ENCODE measurements at regions not wholly inside any gene's neighbourhood (a gene's known extent, or its start where the extent isn't known, plus 50 kb on each side); places are given as distances from the start of the nearest gene placed in this dataset.

DNA sequence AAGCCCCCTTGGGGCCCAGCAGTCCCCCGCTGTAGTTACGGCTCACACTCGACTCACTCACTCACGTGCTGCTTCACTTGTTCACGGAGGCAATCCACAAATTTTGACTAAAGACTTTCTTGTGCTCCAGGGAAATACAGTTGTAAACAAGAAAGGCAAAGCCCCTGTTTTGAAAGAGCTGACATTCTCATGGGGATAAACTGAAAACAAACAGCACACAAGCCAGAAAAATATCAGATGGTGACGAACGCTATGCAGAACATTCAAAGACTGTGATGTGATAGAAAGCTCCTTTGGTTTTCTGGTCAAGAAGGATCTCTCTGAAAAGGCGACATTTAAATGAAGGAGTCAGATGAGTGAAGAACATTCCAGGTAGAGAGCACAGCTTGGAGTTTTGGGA is 385.3 kb upstream of the SMIM21 start:
- no peak for DNase-seq (ENCODE audit: low read depth in 2 of 3, low spot score in 2 of 3)

GRCh38 chr18:75810961-75811551 is 383.6 kb upstream of the SMIM21 start:
- DNase-seq (ENCODE audit: low read depth in 2 of 3, low spot score in 2 of 3): no peak

DNA sequence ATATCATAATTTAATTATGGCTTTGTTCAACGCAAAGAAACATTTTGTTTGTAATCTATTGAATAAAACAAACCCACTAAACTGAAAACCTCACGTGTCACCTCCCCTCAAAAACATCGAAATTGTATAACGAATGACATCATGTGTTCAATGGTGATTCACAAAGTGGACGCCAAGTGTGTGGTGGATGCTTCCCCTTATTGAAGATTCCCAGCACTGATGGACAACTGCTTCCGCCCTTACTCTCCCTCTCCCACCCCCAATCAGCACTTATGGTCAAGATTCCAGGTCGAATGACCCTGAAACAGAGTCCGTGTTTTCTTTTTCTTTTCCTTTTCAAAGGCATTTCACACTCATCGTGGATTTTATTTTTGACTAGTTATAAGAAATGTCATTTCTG is 383.0 kb upstream of the SMIM21 start:
- DNase-seq (ENCODE audit: low read depth in 2 of 3, low spot score in 2 of 3): no peak

DNA sequence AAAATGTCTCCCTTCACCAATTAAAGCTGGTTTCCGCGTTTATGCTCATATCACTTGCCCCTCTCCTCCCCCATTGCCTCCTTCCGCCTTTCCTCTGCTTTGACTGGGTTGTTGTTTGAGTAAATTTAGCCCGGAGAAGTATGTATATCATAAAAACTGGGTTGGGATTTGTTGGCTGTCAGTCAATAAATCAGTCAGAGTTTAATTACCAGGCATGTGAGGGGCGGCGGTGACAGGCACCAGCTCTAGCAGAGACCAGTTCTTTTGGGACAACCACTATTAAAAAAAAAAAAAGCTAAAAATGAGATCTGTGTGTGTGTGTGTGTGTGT is 382.4 kb upstream of the SMIM21 start:
- no peak for DNase-seq (ENCODE audit: low read depth in 2 of 3, low spot score in 2 of 3)

DNA sequence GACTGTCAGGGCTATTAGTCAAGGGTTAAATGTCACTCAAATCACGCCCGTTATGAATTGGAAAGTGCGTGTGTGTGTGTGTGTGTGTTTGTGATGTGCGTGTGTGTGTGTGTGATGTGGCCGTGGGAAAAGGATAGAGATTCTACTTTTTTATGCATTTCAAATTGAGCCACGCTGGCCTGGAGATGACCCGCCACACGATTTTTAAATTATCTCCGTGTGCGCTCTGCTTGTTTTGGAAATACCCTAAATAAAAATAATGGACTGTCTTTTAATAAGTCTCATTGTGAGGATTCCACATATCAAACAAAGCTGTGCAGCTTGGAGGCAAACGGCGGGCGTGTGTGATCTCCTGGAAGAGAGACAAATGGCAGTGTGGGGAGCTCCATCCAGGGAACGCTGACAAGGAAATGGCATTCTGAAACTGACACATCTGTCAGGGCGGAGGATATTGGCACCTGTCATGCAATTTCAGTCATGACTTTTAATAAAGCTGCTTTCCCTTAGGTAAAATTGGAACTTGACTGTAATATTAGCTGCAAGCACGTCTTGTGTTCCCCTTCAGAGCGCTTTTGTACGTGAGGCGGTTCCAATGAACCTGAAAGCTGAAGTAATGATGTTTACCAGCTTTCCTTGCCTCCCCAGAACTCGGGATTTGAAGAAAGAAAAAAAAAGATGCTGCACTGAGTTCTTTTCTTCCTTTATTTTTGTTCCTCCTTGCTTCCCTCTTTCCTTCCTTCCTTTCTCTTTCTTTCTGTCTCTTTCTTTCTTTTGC is 381.8 kb upstream of the SMIM21 start:
- no peak for DNase-seq (ENCODE audit: low read depth in 2 of 3, low spot score in 2 of 3)

GRCh38 chr18:75805265-75805664 is 377.8 kb upstream of the SMIM21 start:
- no peak for DNase-seq (ENCODE audit: low read depth in 2 of 3, low spot score in 2 of 3)

- no peak for DNase-seq (ENCODE audit: low read depth in 2 of 3, low spot score in 2 of 3)
Measured at GRCh38 chr18:75802681-75803080, 375.2 kb upstream of the SMIM21 start.

DNA sequence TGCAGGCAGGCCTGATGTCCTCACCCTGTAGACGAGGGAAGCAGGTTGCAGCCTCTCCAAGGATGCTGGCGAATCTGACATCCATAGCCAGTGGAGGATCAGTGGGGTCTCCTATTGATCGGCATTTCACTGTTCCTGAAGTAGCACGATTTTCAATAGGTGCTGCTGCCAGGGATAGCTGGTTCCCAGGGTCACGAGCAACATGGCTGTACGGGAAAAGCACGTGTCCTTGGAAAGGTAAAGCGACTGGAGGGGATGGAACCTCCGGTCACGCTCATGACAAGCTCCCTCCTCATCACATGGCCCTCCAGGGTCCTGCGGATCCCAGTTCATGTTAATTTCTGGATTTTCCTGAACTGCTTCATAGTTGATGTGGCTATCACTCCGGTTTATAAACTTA is 373.7 kb upstream of the SMIM21 start:
- DNase-seq (ENCODE audit: low read depth in 2 of 3, low spot score in 2 of 3): no peak

DNA sequence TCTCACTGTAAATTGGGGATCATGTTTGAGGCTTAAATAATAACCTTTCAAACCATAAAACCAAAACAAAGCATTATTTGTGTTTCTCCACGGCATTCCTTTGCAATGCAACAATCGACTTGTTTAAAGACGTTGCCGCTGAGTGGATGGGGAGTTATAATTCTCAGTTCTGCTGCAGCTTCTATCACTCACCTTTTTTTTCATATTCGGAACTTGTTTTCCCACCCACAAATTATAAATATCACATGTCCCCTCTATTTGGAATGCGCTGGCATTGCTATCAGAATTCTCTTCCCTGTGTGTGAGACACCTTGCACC is 372.8 kb upstream of the SMIM21 start:
- DNase-seq (ENCODE audit: low read depth in 2 of 3, low spot score in 2 of 3): no peak

DNA sequence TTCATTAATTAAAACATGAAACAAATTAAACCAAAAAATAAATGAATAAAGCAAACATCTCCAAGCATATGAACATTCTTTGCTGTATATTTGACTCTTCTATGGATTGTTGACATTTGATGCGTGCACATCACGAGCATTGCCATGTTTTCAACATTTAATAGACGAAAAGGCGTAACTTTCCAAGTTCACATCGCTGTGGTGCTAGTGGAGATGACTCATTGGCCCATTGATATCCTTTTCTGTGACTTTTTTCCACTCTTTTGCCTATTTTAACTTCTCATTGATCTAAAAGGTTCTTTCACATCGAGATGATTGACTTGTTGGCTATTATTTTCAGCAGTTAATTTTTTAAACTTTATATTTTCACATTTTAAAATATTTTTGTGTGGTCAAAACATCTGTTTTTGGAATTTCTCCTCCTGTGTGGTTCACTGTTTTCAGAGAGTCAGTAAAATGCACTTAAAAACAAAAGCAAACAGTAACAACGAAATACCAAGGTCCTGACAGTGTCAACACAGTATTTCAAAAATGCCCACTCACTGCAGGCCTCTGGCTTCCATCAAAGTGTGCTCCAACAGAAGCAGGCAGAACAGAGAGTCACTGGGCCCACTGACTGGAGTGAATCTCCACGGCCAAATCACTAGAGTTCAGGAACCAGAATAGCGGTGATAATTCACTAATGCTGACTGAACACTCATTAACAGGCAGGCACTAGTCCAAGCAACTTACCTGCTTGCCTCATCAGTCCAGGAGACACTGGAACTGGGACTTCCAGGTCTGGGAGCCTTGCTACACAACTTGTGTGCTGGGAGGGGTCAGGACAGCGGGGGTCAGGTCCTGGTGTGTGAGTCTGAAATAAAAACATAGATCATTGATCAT is 372.2 kb upstream of the SMIM21 start:
- no peak for DNase-seq (ENCODE audit: low read depth in 2 of 3, low spot score in 2 of 3)

DNA sequence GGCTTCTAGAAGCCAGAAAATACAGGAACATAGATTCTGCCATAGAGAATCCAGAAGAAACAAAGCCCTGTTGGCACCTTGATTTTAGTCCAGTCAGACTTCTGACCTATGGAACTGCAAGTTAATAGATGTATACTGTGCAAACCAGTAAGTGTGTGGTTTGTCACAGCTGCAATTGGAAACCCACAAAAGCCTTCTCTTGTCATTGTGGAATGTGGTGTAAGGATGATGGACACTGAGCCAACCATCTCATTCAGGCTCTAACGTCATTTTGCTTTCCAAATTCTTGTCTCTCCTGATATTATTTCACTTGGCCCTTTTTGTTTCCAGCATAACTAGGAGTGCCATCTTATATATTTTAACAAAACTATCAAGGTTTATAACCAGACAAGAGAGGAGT is 369.5 kb upstream of the SMIM21 start:
- DNase-seq (ENCODE audit: low read depth in 2 of 3, low spot score in 2 of 3): no peak

DNA sequence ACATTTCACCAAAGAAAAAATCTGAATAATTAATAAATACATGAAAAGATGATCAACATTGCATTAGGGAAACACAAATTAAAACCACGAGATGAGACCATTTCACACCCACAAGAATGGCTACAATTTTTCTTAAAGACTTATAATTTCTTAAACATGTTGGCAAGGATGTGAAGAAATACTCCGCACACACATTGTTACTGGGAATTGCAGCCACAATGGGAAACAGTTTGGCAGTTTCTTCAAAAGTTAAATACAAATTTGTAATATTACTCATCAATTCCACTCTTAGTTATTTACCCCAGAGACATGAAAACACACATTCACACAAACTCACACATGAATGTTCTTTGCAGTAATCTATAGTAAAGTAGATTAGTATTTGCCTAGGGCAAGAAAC is 363.3 kb upstream of the SMIM21 start:
- no peak for DNase-seq (ENCODE audit: low read depth in 2 of 3, low spot score in 2 of 3)

DNA sequence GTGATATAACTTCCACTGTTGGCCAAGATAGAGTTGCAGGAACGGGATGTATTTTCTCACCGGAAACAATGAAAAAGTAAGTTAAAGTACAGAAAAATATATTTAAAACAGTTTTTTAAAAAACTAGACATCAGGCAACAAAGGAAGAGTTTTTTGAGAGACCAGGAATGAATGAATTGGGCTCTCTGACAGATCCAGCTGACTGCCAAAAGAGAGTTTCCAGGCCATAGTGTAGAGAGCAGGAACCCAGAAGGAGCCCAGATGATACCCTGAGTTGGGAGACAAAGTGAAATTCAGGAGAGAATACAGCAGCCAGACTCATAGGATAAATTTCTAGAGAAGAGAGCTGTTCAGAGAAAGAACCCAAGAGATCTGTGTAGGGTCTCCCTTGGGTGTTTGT is 362.6 kb upstream of the SMIM21 start:
- DNase-seq (ENCODE audit: low read depth in 2 of 3, low spot score in 2 of 3): no peak

DNA sequence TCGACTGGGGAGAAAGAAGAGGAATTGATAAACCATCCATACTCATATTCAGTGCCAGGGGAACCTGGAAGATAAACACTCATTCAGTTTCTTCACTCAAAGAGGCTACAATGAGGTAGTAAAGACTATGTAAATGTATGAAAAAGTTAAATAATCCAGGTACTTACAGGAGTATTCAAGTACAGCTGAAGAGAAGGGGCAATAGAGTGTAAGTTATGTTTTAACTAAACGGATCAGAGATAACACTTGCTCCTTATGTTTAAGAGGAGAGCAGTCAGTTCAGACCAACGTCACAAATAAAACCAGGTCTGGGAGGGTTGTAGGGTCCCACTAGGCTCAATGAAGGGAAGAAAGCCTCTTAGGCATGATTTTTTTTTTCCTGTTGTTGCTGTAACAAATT is 358.3 kb upstream of the SMIM21 start:
- DNase-seq (ENCODE audit: low read depth in 2 of 3, low spot score in 2 of 3): no peak

- DNase-seq (ENCODE audit: low read depth in 2 of 3, low spot score in 2 of 3): no peak
Measured at GRCh38 chr18:75785206-75785605, 357.7 kb upstream of the SMIM21 start.

DNA sequence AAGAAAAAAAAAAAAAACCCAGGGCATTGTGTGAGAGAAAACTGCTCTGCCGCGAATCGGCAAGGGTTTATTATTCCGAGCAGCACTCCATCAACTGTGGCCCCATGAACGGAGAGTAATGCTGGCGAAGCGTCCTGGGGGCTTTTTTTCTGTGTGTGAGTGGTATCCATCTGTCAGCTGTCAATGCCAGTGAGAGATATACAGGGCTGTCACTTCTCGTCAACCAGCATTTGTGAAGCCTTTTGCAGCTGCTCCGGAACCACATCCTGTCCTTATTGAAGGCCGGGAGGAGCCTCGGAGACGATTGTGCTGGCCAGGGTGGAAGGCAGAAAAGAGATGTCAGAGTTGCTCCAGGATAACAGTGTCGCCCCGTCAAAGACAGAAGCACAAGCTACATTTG is 356.9 kb upstream of the SMIM21 start:
- DNase-seq (ENCODE audit: low read depth in 2 of 3, low spot score in 2 of 3): no peak

DNA sequence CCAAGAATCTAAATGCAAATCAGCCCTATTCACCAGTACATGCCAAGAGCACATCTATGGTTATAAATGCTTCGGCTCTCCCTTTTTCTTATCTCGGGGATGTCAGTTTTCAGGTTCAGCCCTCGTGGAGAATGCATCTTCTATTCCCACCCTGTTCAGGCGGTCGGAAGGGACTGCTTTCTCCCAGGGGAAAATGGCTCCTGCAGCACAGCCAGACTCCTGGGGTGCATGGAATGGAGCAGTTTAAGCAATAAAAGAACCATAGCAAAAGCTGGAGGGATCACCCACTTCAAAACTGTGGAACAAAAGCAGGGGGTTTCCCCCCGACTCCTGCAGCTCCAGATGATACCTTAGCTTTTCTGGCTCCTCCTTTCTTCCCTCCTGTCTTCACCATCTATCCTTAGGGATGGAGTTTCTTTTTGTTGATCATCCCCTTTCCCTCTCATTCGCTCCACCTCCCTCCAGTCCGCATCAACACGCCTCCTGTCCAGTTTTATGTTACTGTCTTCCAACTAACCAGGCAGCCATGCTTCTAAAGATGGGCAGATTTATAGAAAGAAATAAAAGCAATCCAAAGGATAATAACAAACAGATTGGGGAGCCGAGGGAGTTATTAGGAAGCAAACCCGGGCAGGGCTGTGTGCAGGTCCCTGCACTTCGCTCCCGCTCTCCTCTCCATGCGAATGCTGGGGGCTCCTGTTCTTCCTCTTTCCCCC is 356.2 kb upstream of the SMIM21 start:
- no peak for DNase-seq (ENCODE audit: low read depth in 2 of 3, low spot score in 2 of 3)

DNA sequence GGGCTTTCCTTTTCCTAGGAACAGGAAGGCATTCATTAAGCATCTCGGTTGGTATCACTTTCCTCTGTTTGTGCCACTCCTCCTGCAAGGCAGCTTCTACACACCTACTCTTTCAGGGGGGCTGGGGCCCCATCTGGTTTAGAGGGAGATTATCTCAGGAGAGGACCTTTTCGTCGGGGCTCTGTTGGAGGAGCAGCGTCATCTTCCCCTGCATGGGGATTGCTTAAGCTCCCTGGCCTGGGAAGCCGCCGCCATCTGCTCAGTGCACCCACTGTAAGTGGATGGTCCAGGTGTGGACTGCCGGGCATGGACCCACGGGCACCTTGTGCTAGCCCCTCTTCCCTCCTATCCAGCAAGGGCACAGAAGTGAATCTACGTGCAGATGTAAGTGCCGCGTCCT is 355.3 kb upstream of the SMIM21 start:
- no peak for DNase-seq (ENCODE audit: low read depth in 2 of 3, low spot score in 2 of 3)

DNA sequence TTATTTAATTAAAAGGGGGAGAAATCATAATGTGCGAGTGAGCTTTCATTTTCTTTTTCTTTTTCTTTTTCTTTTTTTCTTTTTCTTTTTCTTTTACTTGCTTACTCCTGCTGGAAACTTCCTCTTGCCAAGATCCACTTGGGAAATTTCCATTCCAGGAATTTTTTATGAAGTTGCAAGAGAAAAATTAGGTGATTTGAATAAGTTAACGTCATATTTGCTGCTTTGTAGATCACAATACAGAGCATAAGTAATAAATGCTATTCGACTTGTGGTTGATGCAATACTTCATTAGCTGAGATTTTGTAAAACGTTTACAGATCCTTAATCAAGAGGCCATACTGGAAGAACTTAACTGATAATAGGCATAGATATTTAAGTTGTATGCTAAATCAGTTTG is 354.7 kb upstream of the SMIM21 start:
- no peak for DNase-seq (ENCODE audit: low read depth in 2 of 3, low spot score in 2 of 3)

DNA sequence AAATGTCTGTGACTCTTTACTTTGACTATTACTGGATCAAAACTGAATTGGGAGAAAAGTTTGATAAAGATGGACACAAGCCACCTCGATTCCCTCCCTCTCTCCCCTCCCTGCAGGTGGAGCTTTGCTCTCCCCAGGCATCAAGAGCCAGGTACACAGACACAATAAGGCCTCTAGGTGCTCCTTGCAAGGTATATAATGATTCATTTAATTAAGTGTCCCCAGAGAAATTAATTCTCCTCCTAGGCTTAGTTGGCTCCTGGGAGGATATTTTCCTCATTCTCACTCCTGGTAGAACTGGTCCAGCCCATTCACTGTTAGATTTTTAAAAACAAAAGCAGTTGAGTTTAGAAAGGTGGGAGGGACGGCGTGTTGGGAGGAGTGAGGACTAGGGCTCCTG is 352.4 kb upstream of the SMIM21 start:
- DNase-seq (ENCODE audit: low read depth in 2 of 3, low spot score in 2 of 3): no peak

DNA sequence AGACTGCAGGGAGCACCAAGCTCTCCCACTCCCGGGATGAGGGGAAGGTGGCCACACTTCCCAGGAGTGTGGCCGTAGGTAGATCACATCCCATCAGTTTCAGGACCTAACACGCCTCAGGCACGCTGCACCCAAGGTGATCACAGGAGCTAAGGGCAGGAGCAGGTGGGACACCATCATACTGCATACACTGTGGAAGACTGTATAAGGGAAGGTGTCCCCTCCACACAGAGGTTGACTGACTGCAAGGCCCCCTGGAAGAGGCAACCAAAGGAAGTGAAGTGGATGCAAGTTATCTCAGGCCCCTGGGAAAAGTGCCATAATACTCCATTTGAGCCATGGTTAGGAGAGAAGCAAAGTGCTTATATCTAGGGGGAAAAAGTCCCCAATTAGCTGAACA is 351.9 kb upstream of the SMIM21 start:
- no peak for DNase-seq (ENCODE audit: low read depth in 2 of 3, low spot score in 2 of 3)

DNA sequence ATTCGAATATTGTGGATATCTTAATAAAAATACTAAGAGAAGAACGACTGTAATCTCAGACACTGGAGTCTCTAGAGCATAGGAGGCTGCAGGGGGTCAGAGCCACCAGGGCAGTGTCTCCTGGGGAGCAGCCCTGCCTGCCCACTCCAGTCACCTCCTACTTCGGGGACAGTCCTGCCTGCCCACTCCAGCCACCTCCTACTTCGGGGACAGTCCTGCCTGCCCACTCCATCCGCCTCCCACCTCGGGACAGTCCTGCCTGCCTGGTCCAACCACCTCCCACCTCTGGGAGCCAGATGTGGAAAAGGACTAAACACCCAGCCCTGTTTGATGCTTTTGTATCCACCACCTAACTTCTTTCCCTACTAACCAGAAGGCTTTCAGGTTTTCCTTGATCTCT is 350.1 kb upstream of the SMIM21 start:
- DNase-seq (ENCODE audit: low read depth in 2 of 3, low spot score in 2 of 3): no peak
